Activated CD4-positive, alpha-beta T cell treated with anti-CD3 and anti-CD28 coated beads, Interleukin-2, amount 50 U/mL, for 16 hours (primary cell): ENCODE measurements at regions not wholly inside any gene's neighbourhood (a gene's known extent, or its start where the extent isn't known, plus 50 kb on each side); places are given as distances from the start of the nearest gene placed in this dataset.
A peak's percentile ranks its signal among the peaks of the same experiment; 100 is the strongest.
"Not testable (repeated sequence)": the region's sequence is repeated elsewhere in the genome, so short reads cannot be mapped to it uniquely, and the experiment has no call there.

Source experiments
- DNase-seq: peaks from one replicate; pipeline ENCODE4 v3.0.0-alpha.2; 2020

- DNase-seq: not testable (repeated sequence)
Observed at GRCh38 chr16:29327631-29328408, 78.7 kb downstream of the NPIPB11 start.

GRCh38 chr16:29326164-29327125 is 80.1 kb downstream of the NPIPB11 start:
- not testable (repeated sequence) for DNase-seq

GRCh38 chr16:29323725-29324124 is 82.8 kb downstream of the NPIPB11 start:
- DNase-seq: not testable (repeated sequence)

- DNase-seq: no peak
Observed at GRCh38 chr16:29321585-29321984, 84.9 kb downstream of the NPIPB11 start.

- DNase-seq: no peak
Observed at GRCh38 chr16:29321000-29321393, 85.5 kb downstream of the NPIPB11 start.

GRCh38 chr16:29320274-29320999 is 86.1 kb downstream of the NPIPB11 start:
- DNase-seq: no peak

GRCh38 chr16:29319726-29320125 is 86.8 kb downstream of the NPIPB11 start:
- DNase-seq: no peak

- DNase-seq: peak; percentile 20
Observed at GRCh38 chr16:29318561-29318968, 87.9 kb downstream of the NPIPB11 start.

GRCh38 chr16:29318037-29318436 is 88.5 kb downstream of the NPIPB11 start:
- no peak for DNase-seq

- no peak for DNase-seq
Observed at GRCh38 chr16:29317269-29317668, 89.2 kb downstream of the NPIPB11 start.

- DNase-seq: no peak
Observed at GRCh38 chr16:29316761-29317183, 89.7 kb downstream of the NPIPB11 start.

GRCh38 chr16:29315916-29316517 is 90.5 kb downstream of the NPIPB11 start:
- no peak for DNase-seq

GRCh38 chr16:29315046-29315445 is 91.5 kb downstream of the NPIPB11 start:
- no peak for DNase-seq

- no peak for DNase-seq
Observed at GRCh38 chr16:29314292-29314934, 92.1 kb downstream of the NPIPB11 start.

- no peak for DNase-seq
Observed at GRCh38 chr16:29313559-29314048, 92.9 kb downstream of the NPIPB11 start.

- DNase-seq: no peak
Observed at GRCh38 chr16:29312835-29313558, 93.5 kb downstream of the NPIPB11 start.

- not testable (repeated sequence) for DNase-seq
Observed at GRCh38 chr16:29312345-29312675, 94.2 kb downstream of the NPIPB11 start.

- no peak for DNase-seq
Observed at GRCh38 chr16:29311461-29312344, 94.8 kb downstream of the NPIPB11 start.

- no peak for DNase-seq
Observed at GRCh38 chr16:29310852-29311314, 95.6 kb downstream of the NPIPB11 start.

GRCh38 chr16:29310243-29310642 is 96.3 kb downstream of the NPIPB11 start:
- not testable (repeated sequence) for DNase-seq
